Natural killer cell (primary cell): ENCODE measurements at regions not wholly inside any gene's neighbourhood (a gene's known extent, or its start where the extent isn't known, plus 50 kb on each side); places are given as distances from the start of the nearest gene placed in this dataset.

Experiments
- ATAC-seq, 3 donors: fragments of 150-1000 bp in 2 of 3; fragments of 200-7000 bp in 1 of 3; cut with Tn5 transposase; 1 replicate in 1 of 3; 2 replicates in 2 of 3; pipeline ENCODE4 v1.10.0; 2021; ENCODE audit warnings: mild to moderate bottlenecking in 2 of 3, moderate library complexity in 2 of 3
- DNase-seq, 2 donors: peaks; one replicate each; pipeline versions ENCODE4 v3.0.0 to v3.0.0-alpha.2; 2013 to 2021; ENCODE audit warnings: mixed read lengths in 1 of 2
- H3K27ac ChIP-seq: one replicate; pipeline ENCODE4 v1.5.1; 2013; ENCODE audit warnings: mild to moderate bottlenecking, low read length
- H3K27me3 ChIP-seq: one replicate; pipeline ENCODE4 v1.6.1; 2013; ENCODE audit warnings: low read length; ENCODE audit not compliant: control insufficient read depth, insufficient read depth
- H3K36me3 ChIP-seq: one replicate; pipeline ENCODE4 v1.6.1; 2013; ENCODE audit warnings: low read length; ENCODE audit not compliant: control insufficient read depth, insufficient read depth
- H3K4me1 ChIP-seq: one replicate; pipeline ENCODE4 v1.6.1; 2013; ENCODE audit warnings: low read length; ENCODE audit not compliant: control insufficient read depth, insufficient read depth
- H3K4me3 ChIP-seq: one replicate; pipeline ENCODE4 v1.5.1; 2013; ENCODE audit warnings: low read length
- H3K9me3 ChIP-seq: one replicate; pipeline ENCODE4 v1.6.1; 2013; ENCODE audit warnings: low read length; ENCODE audit not compliant: control insufficient read depth, insufficient read depth
- H3K27ac Mint-ChIP-seq, 2 donors: one replicate each; pipeline ENCODE4 v1.8.0; 2022; ENCODE audit warnings: mild to moderate bottlenecking in 2 of 2, mixed read lengths in 2 of 2, moderate library complexity in 1 of 2
- H3K27me3 Mint-ChIP-seq, 2 donors: one replicate each; pipeline ENCODE4 v1.8.0; 2022; ENCODE audit warnings: low read depth in 2 of 2, mixed read lengths in 2 of 2
- H3K36me3 Mint-ChIP-seq: one replicate; pipeline ENCODE4 v1.8.0; 2022; ENCODE audit warnings: mixed read lengths
- H3K4me1 Mint-ChIP-seq, 2 donors: one replicate each; pipeline ENCODE4 v1.8.0; 2022; ENCODE audit warnings: mixed read lengths in 2 of 2
- H3K4me3 Mint-ChIP-seq: one replicate; pipeline ENCODE4 v1.8.0; 2022; ENCODE audit warnings: mild to moderate bottlenecking, moderate library complexity, mixed read lengths
- H3K9me3 Mint-ChIP-seq, 2 donors: one replicate each; pipeline ENCODE4 v1.8.0; 2022; ENCODE audit warnings: mixed read lengths in 2 of 2
- WGBS: methylation state at CpG from one replicate; pipeline ENCODE4 v1.1.7; 2013; ENCODE audit warnings: missing lambda C conversion rate; ENCODE audit not compliant: insufficient coverage; 5-methylcytosine and 5-hydroxymethylcytosine counted together
- intact Hi-C: fragments of 100-400 bp; cut with micrococcal nuclease; formaldehyde crosslinking; loops from one replicate; pipeline ENCODE4 v1.14.2; 2022
- TF ChIP-seq, protein P1 (sequence below): fragments of 200-600 bp; IDR thresholded peaks from one replicate; pipeline ENCODE4 v1.8.0; 2022; ENCODE audit warnings: antibody characterized with exemption

DNA sequence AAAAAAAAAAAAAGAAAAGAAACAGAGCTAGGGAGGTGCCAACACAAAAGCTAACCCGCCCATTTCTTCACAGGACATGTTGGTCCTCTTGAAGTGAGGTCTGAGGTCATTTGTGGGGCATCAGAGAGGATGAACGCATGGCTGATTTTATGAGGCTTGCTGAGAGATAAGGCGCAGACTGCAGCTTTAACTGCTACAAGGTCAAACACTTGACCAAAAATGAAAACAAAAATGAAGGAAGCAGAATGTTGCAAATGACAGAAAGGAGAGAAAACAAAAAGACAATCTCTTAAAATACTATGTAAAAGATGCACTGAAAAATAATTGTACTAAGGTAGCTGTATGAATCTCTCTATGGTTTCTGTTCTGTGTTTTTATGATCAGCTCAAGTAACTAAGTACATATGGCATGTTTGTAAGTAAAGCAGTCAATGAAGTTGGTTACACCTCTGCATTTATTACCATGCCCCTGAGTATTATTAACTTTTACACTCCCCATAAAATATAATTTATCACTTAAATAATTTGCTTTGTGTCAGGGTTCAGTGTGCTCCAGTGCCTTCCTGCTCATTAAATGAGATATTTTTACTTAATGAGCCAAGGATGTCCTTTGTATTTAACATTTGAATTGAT lies 249.1 kb upstream of the NR5A2 start:
- no peak overlapping the region for H3K27ac ChIP-seq
- H3K27me3 ChIP-seq, result no peaks in the 10 kb centered on the region
- H3K36me3 ChIP-seq, result no peaks in the 10 kb centered on the region
- DNase-seq (no peak), ATAC-seq (no peak)
- no peak overlapping the region for H3K27ac Mint-ChIP-seq
- H3K36me3 Mint-ChIP-seq, result no peaks in the 10 kb centered on the region
- H3K4me3 ChIP-seq, result no peak overlapping the region
- intact Hi-C loops, result no loop called here
- no peaks in the 10 kb centered on the region for H3K4me1 ChIP-seq
- WGBS, result 85% methylated on average over 3 of the region's 3 CpGs
- peaks cover 0 to 2% of the 10 kb centered on the region in 2 donors for H3K27me3 Mint-ChIP-seq
- no peaks in the 10 kb centered on the region for H3K9me3 ChIP-seq
- no peaks in the 10 kb centered on the region for H3K4me1 Mint-ChIP-seq
- no peaks in the 10 kb centered on the region for H3K9me3 Mint-ChIP-seq
- TF ChIP-seq, protein P1, sequence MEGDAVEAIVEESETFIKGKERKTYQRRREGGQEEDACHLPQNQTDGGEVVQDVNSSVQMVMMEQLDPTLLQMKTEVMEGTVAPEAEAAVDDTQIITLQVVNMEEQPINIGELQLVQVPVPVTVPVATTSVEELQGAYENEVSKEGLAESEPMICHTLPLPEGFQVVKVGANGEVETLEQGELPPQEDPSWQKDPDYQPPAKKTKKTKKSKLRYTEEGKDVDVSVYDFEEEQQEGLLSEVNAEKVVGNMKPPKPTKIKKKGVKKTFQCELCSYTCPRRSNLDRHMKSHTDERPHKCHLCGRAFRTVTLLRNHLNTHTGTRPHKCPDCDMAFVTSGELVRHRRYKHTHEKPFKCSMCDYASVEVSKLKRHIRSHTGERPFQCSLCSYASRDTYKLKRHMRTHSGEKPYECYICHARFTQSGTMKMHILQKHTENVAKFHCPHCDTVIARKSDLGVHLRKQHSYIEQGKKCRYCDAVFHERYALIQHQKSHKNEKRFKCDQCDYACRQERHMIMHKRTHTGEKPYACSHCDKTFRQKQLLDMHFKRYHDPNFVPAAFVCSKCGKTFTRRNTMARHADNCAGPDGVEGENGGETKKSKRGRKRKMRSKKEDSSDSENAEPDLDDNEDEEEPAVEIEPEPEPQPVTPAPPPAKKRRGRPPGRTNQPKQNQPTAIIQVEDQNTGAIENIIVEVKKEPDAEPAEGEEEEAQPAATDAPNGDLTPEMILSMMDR, result no peak
- H3K4me3 Mint-ChIP-seq, result no peak overlapping the region

DNA sequence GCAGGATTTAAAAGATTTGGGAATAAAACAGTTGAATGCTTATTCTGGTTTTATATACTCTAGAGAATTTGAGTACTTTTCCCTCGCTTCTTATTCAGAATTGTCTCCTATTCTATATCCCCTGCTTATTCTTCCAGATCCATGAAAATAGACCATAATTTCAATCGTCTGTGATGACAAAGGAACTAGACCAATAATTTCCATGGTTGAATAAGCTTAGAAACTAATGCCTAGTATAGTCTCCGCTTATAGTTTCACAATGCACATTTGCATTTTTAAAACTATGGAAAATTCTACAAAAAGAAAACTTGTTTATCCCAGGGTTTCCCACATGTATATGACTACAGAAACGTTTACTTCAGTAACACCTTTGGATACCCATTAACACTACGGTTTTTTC lies 247.4 kb upstream of the NR5A2 start:
- H3K9me3 ChIP-seq, result no peaks in the 10 kb centered on the region
- H3K27me3 ChIP-seq, result no peaks in the 10 kb centered on the region
- H3K27ac Mint-ChIP-seq, result no peak overlapping the region
- intact Hi-C loops, result no loop called here
- no peaks in the 10 kb centered on the region for H3K9me3 Mint-ChIP-seq
- DNase-seq (no peak), ATAC-seq (no peak)
- no peaks in the 10 kb centered on the region for H3K27me3 Mint-ChIP-seq
- no peak overlapping the region for H3K27ac ChIP-seq
- no peaks in the 10 kb centered on the region for H3K36me3 ChIP-seq
- no peak overlapping the region for H3K4me3 ChIP-seq
- H3K4me3 Mint-ChIP-seq, result no peak overlapping the region
- no peaks in the 10 kb centered on the region for H3K4me1 ChIP-seq
- H3K4me1 Mint-ChIP-seq, result no peaks in the 10 kb centered on the region
- 98% methylated on average over 3 of the region's 5 CpGs for WGBS
- TF ChIP-seq, protein P1, result no peak
- no peaks in the 10 kb centered on the region for H3K36me3 Mint-ChIP-seq

DNA sequence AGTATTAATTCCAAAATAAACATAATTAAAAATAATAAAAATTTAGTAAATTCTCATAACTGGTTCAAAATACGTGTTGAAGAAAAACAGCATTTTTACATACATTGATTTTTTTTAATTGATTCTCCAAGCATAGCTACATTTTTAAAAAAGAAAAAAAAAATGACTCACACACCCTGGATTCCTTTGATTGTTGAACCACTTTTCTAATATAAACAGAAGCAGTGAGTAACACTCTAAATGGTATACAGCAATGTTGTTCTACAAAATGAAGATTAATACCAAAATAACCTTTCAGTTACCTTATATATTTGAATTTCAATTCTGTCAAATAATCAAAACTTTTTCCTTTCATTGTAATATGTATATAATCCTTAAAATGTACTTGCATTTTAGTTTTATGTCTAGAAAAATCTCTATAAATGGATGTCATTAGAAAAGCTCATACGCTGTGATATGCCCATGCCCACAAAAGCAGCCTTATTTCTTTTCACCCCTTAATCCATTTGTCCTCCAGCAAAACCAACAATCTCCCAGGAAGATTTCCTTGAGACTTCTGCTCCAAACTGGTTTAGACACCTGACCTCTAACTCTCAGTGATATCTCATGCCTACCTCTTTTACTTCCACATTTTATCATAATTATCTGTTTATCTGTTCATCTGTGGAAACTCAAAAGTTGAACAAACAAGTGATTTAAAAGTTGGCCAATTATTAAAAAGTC lies 246.4 kb upstream of the NR5A2 start:
- WGBS, result 80% methylated on average over 2 of the region's 2 CpGs
- H3K4me3 Mint-ChIP-seq, result no peak overlapping the region
- no peaks in the 10 kb centered on the region for H3K36me3 ChIP-seq
- no peaks in the 10 kb centered on the region for H3K4me1 ChIP-seq
- H3K27ac ChIP-seq, result no peak overlapping the region
- no peak overlapping the region for H3K4me3 ChIP-seq
- TF ChIP-seq, protein P1, result no peak
- ATAC-seq (no peak), DNase-seq (no peak)
- H3K36me3 Mint-ChIP-seq, result no peaks in the 10 kb centered on the region
- no peaks in the 10 kb centered on the region for H3K27me3 Mint-ChIP-seq
- no peak overlapping the region for H3K27ac Mint-ChIP-seq
- H3K9me3 ChIP-seq, result no peaks in the 10 kb centered on the region
- intact Hi-C loops, result no loop called here
- H3K4me1 Mint-ChIP-seq, result no peaks in the 10 kb centered on the region
- H3K9me3 Mint-ChIP-seq, result no peaks in the 10 kb centered on the region
- H3K27me3 ChIP-seq, result no peaks in the 10 kb centered on the region
